GM21723 (cell line): ENCODE measurements at regions not wholly inside any gene's neighbourhood (a gene's known extent, or its start where the extent isn't known, plus 50 kb on each side); places are given as distances from the start of the nearest gene placed in this dataset.

Experiments
- ATAC-seq: cut with Tn5 transposase; IDR thresholded peaks from one replicate; pipeline ENCODE4 v1.9.1; 2021; ENCODE audit warnings: mild to moderate bottlenecking, moderate library complexity; ENCODE audit not compliant: unreplicated experiment

- ATAC-seq: no peak
Measured at GRCh38 chr2:145260081-145260480, 740.2 kb upstream of the ZEB2 start.

GRCh38 chr2:145258903-145259579 is 739.1 kb upstream of the ZEB2 start:
- ATAC-seq: no peak

GRCh38 chr2:145257931-145258330 is 738.0 kb upstream of the ZEB2 start:
- ATAC-seq: no peak

GRCh38 chr2:145256551-145256950 is 736.6 kb upstream of the ZEB2 start:
- ATAC-seq: no peak

GRCh38 chr2:145254291-145254690 is 734.4 kb upstream of the ZEB2 start:
- ATAC-seq: no peak

GRCh38 chr2:145253492-145253891 is 733.6 kb upstream of the ZEB2 start:
- ATAC-seq: no peak

GRCh38 chr2:145245268-145245870 is 725.5 kb upstream of the ZEB2 start:
- ATAC-seq: no peak

- ATAC-seq: no peak
Measured at GRCh38 chr2:145235312-145235711, 715.4 kb upstream of the ZEB2 start.

GRCh38 chr2:145230546-145230945 is 710.6 kb upstream of the ZEB2 start:
- ATAC-seq: no peak

GRCh38 chr2:145228506-145228905 is 708.6 kb upstream of the ZEB2 start:
- ATAC-seq: no peak

- no peak for ATAC-seq
Measured at GRCh38 chr2:145226901-145227300, 707.0 kb upstream of the ZEB2 start.

- no peak for ATAC-seq
Measured at GRCh38 chr2:145221516-145221915, 701.6 kb upstream of the ZEB2 start.

GRCh38 chr2:145221032-145221431 is 701.1 kb upstream of the ZEB2 start:
- no peak for ATAC-seq

GRCh38 chr2:145220496-145220895 is 700.6 kb upstream of the ZEB2 start:
- no peak for ATAC-seq

GRCh38 chr2:145207884-145208283 is 688.0 kb upstream of the ZEB2 start:
- no peak for ATAC-seq

GRCh38 chr2:145206496-145207281 is 686.8 kb upstream of the ZEB2 start:
- no peak for ATAC-seq

- ATAC-seq: no peak
Measured at GRCh38 chr2:145203891-145204290, 684.0 kb upstream of the ZEB2 start.

GRCh38 chr2:145199827-145200706 is 680.1 kb upstream of the ZEB2 start:
- no peak for ATAC-seq

- no peak for ATAC-seq
Measured at GRCh38 chr2:145199042-145199441, 679.1 kb upstream of the ZEB2 start.

GRCh38 chr2:145198555-145198954 is 678.6 kb upstream of the ZEB2 start:
- no peak for ATAC-seq

- no peak for ATAC-seq
Measured at GRCh38 chr2:145197944-145198343, 678.0 kb upstream of the ZEB2 start.
